ENCODE measurements at regions not wholly inside any gene's neighbourhood (a gene's known extent, or its start where the extent isn't known, plus 50 kb on each side); places are given as distances from the start of the nearest gene placed in this dataset.

GRCh38 chr1:118272884-118273283 lies 87.9 kb upstream of the SPAG17 start:
- Histone ChIP-seq H3K4me3 (ENCODE audit: low read length, poor library complexity, severe bottlenecking) (no peak overlapping the region), H3K9me3 (ENCODE audit: insufficient read depth, low read depth, low read length) (no peaks in the 10 kb centered on the region)

DNA sequence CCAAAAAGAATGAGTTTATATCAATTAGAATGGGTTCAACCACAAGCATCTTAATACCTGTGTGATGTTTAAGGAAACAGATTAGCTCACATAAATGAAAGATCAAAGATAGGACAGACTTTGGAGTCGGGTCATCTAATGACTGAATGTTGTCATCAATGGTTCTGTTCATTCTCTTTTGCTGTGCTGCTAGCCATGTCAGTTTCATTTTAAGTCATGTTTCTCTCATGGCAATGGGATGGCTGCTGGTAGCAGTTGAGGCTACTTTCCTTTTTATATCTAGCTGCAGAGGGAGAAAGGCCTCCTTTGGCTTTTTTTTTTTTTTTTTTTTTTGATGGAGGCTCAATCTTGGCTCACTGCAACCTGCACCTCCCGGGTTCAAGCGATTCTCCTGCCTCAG lies 86.9 kb upstream of the SPAG17 start:
- Histone ChIP-seq H3K79me2 (ENCODE audit: insufficient read depth, low read length) (no peaks in the 10 kb centered on the region), H3K4me2 (ENCODE audit: low read depth, low read length, poor library complexity, severe bottlenecking) (no peak overlapping the region), H3K9ac (ENCODE audit: low read depth, low read length, poor library complexity, severe bottlenecking) (no peak overlapping the region), H3K9me3 (ENCODE audit: insufficient read depth, low read depth, low read length) (no peaks in the 10 kb centered on the region), H3K9me2 (replicated peaks; ENCODE audit: low read depth, low read length) (no peaks in the 10 kb centered on the region), H3K4me1 (ENCODE audit: insufficient read depth, low read length, poor library complexity, severe bottlenecking) (no peaks in the 10 kb centered on the region), H3F3A (ENCODE audit: low read depth) (no peaks in the 10 kb centered on the region), H3K27me3 (ENCODE audit: insufficient read depth, low read length, poor library complexity, severe bottlenecking) (no peaks in the 10 kb centered on the region), H2AFZ (ENCODE audit: low read length) (no peak overlapping the region), H3K4me3 (ENCODE audit: low read length, poor library complexity, severe bottlenecking) (no peak overlapping the region), H3K36me3 (ENCODE audit: insufficient read depth, low read length) (no peaks in the 10 kb centered on the region), H4K20me1 (ENCODE audit: insufficient read depth, low read length, poor library complexity, severe bottlenecking) (no peaks in the 10 kb centered on the region)
- no peak for TF ChIP-seq EZH2phosphoT487 (IDR thresholded peaks at IDR 0.05; ENCODE audit: borderline replicate concordance)
- TF ChIP-seq, protein P1, sequence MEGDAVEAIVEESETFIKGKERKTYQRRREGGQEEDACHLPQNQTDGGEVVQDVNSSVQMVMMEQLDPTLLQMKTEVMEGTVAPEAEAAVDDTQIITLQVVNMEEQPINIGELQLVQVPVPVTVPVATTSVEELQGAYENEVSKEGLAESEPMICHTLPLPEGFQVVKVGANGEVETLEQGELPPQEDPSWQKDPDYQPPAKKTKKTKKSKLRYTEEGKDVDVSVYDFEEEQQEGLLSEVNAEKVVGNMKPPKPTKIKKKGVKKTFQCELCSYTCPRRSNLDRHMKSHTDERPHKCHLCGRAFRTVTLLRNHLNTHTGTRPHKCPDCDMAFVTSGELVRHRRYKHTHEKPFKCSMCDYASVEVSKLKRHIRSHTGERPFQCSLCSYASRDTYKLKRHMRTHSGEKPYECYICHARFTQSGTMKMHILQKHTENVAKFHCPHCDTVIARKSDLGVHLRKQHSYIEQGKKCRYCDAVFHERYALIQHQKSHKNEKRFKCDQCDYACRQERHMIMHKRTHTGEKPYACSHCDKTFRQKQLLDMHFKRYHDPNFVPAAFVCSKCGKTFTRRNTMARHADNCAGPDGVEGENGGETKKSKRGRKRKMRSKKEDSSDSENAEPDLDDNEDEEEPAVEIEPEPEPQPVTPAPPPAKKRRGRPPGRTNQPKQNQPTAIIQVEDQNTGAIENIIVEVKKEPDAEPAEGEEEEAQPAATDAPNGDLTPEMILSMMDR (conservative IDR thresholded peaks at IDR 0.05; ENCODE audit: low read length): no peak

More at GRCh38 chr1:118272884-118273283, 87.9 kb upstream of the SPAG17 start:
- Histone ChIP-seq H3K36me3 (ENCODE audit: insufficient read depth, low read length) (no peaks in the 10 kb centered on the region), H2AFZ (ENCODE audit: low read length) (no peak overlapping the region), H3K9me2 (replicated peaks; ENCODE audit: low read depth, low read length) (no peaks in the 10 kb centered on the region), H4K20me1 (ENCODE audit: insufficient read depth, low read length, poor library complexity, severe bottlenecking) (no peaks in the 10 kb centered on the region), H3K9ac (ENCODE audit: low read depth, low read length, poor library complexity, severe bottlenecking) (no peak overlapping the region), H3K79me2 (ENCODE audit: insufficient read depth, low read length) (no peaks in the 10 kb centered on the region), H3F3A (ENCODE audit: low read depth) (no peaks in the 10 kb centered on the region), H3K27me3 (ENCODE audit: insufficient read depth, low read length, poor library complexity, severe bottlenecking) (no peaks in the 10 kb centered on the region), H3K4me1 (ENCODE audit: insufficient read depth, low read length, poor library complexity, severe bottlenecking) (no peaks in the 10 kb centered on the region), H3K4me2 (ENCODE audit: low read depth, low read length, poor library complexity, severe bottlenecking) (no peak overlapping the region)
- TF ChIP-seq EZH2phosphoT487 (IDR thresholded peaks at IDR 0.05; ENCODE audit: borderline replicate concordance): no peak
- TF ChIP-seq, protein P1 (conservative IDR thresholded peaks at IDR 0.05; ENCODE audit: low read length): no peak

DNA sequence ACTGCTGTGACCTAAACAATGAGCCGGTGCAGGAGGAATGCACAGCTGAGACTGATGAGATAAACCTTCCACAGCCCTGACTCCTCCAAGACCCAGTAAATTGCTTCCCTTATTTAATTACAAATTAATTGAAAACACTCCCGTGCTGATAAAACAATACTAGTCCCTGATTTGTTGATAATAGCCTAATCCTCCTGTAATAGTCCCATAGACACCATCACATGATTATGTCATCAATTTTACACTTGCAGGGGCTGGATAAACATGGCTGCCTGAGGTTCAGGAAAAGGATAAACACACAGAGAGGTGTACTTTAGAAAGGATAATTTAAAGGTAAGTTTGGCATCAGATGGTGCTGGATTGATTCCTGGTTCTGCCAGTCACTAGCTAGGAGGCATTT lies 84.6 kb upstream of the SPAG17 start:
- Histone ChIP-seq H3K9ac (ENCODE audit: low read depth, low read length, poor library complexity, severe bottlenecking) (no peak overlapping the region), H2AFZ (ENCODE audit: low read length) (no peak overlapping the region), H3K36me3 (ENCODE audit: insufficient read depth, low read length) (no peaks in the 10 kb centered on the region), H3K9me2 (replicated peaks; ENCODE audit: low read depth, low read length) (no peaks in the 10 kb centered on the region), H3K4me2 (ENCODE audit: low read depth, low read length, poor library complexity, severe bottlenecking) (no peak overlapping the region), H3K9me3 (ENCODE audit: insufficient read depth, low read depth, low read length) (no peaks in the 10 kb centered on the region), H3K4me3 (ENCODE audit: low read length, poor library complexity, severe bottlenecking) (no peak overlapping the region), H3K79me2 (ENCODE audit: insufficient read depth, low read length) (no peaks in the 10 kb centered on the region), H3K4me1 (ENCODE audit: insufficient read depth, low read length, poor library complexity, severe bottlenecking) (no peaks in the 10 kb centered on the region), H4K20me1 (ENCODE audit: insufficient read depth, low read length, poor library complexity, severe bottlenecking) (no peaks in the 10 kb centered on the region), H3F3A (ENCODE audit: low read depth) (no peaks in the 10 kb centered on the region), H3K27me3 (ENCODE audit: insufficient read depth, low read length, poor library complexity, severe bottlenecking) (no peaks in the 10 kb centered on the region)
- no peak for TF ChIP-seq EZH2phosphoT487 (IDR thresholded peaks at IDR 0.05; ENCODE audit: borderline replicate concordance)
- TF ChIP-seq, protein P1 (conservative IDR thresholded peaks at IDR 0.05; ENCODE audit: low read length): no peak

All from Loucy (cell line).